ENCODE measurements at regions not wholly inside any gene's neighbourhood (a gene's known extent, or its start where the extent isn't known, plus 50 kb on each side); places are given as distances from the start of the nearest gene placed in this dataset.
"Not testable (repeated sequence)": the region's sequence is repeated elsewhere in the genome, so short reads cannot be mapped to it uniquely, and the experiment has no call there.

DNA sequence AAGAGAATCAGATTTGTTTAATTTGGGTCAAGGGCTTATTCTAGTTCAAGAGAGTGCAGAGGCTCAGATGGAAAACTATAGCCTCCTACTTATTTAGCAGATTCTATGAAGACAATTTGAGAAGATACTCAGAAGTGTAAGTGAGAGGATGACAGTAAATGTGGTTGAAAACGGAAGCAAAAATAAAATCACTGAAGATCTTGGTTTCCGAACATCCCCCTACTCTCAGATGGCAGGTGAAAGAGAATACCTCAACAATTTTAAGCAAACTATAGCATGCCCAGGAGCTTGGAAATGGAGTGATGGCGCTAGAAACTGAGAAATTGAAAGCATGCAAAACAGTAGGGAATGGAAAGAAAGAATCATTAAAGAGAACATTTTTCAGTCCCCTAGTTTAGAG lies 705.5 kb upstream of the CDH8 start:
- no peak for DNase-seq (ENCODE audit: low read depth)

DNA sequence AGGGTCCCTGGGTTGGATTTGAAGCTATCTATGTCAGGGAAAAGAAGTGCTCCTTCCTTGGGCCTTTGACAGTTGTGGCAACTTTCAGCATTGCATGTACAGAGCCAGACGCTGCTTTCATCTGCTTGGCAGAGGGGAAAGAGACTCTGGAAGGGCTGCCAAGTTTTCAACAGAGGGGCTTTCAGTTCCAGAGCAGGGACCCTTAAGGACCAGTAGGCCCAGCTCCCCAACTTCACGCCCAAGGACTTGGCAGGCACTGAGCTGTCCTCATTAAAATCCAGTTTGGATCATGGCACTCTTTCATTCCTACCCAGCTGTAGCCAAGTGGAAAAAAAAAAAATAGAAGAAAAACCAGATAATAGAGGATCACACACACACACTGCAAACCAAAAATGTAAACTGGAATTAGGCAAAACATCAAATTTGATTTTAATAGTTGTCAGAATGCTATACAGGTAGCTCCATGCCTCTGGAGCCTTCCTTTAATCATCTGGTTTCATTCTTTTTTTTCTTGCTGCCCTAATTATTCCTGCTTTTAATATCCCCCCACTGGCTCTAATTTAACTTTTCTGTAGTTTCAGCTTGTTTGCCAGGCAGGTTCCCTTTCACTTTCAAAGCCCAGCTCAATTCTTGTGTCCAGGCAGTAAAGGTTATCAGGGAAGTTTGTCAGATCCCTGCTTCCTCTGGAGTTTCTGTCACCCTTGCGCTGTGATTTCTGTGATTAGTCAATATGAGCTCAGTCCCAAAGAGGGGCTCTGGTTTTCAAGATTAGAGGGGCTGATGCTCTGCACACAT lies 702.6 kb upstream of the CDH8 start:
- no peak for DNase-seq (ENCODE audit: low read depth)

DNA sequence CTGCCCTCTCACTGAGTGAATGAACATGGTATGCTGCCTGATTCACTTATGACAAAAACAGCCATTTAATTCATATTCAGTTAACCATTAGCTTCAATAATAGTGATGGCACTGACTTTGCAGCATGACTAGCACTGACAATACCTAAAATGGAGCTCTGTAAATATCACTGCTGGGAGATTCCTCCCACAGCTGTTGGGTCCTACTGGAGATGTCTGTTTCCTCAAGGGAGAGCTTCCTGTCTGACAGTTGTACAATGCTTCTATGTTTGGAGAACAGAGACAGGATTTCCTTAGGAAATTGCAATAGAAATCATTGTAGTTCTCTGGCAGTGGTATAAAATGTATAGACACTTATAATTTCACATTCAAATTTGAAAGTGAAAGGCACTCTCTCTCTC lies 695.9 kb upstream of the CDH8 start:
- DNase-seq (ENCODE audit: low read depth): no peak

DNA sequence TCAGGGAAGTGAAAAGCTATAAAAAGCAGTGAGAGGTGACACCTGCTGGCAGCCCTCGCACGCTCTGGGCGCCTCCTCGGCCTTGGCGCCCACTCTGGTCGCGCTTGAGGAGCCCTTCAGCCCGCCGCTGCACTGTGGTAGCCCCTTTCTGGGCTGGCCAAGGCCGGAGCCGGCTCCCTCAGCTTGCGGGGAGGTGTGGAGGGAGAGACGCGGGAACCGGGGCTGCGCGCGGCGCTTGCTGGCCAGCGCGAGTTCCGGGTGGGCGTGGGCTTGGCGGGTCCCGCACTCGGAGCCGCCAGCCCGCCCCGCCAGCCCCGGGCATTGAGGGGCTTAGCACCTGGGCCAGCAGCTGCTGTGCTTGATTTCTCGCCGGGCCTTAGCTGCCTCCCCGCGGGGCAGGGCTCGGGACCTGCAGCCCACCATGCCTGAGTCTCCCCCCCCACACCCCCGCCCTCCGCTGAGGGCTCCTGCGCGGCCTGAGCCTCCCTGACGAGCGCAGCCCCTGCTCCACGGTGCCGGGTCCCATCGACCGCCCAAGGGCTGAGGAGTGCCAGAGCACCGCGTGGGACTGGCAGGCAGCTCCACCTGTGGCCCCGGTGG lies 688.5 kb upstream of the CDH8 start:
- not testable (repeated sequence) for DNase-seq (ENCODE audit: low read depth)

DNA sequence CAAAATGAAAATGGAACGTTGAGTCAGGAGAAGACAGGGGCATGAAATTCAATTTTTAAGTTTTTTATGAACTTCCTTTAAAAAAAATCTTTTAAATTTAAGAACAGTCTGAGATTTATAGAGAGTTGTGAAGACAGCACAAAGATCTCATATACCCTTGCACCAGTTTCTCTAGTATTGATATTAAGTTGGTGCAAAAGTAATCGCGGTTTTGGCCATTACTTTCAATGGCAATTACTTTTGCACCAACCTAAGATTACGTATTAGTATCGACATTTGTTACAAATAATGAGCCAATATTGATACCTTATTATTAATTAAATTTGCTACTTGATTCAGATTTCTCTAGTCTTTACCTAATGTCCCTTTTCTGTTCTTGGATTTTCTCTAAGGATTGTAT lies 684.4 kb upstream of the CDH8 start:
- no peak for DNase-seq (ENCODE audit: low read depth)

DNA sequence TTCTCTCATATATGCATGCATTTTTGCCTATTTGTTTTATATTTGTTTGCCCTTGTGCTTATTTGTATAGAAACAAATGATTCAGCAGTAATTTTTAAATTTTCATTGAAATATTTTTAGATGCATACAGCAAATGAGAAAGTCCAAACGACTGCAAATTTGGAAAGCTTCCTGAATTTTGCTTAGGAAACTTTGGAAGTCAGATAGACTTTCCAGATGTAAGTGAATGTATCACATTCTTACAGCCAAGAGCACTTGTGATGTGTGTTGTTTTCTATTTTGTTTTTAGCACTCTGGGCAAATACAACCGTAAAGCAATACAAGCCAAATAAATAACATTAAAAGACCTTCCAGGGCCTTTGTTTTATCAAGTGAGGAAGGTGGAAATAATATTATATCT lies 680.8 kb upstream of the CDH8 start:
- no peak for DNase-seq (ENCODE audit: low read depth)

DNA sequence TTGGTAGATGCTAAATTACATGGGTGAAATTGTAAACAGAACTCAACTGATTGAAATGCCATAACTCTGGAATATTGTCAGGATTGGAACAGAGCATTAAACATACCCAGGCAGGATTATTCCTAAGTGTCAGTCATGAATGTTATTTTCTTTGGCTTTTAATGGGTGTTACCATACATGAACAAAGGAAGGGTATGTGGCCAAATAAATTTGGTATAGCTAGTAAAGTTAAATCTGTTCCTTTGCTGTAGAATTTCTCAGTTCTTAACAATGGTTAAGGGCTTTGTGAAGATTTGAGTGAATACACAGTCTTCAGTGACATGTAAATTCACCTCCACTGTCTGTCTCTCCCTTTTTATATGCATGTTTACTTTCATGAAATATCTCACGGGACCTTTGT lies 679.5 kb upstream of the CDH8 start:
- no peak for DNase-seq (ENCODE audit: low read depth)

DNA sequence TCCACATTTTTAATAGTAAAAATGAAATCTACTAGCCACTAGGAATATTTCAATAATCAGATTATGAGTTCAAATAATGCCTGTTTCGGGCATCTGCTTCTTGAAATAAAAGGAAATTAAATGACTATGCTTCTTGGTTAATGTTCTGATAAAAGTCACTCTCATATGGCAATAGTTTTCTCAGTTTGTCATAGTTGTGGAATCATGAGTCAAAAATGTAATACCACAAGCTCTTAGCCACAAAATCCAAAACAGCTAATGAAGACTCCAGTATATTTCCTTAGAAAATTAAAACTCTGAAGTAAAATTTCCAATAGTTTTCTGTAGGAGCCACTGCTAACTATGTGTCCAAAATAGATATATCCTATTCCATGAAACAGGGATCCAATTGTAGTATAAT lies 676.3 kb upstream of the CDH8 start:
- DNase-seq (ENCODE audit: low read depth): no peak

DNA sequence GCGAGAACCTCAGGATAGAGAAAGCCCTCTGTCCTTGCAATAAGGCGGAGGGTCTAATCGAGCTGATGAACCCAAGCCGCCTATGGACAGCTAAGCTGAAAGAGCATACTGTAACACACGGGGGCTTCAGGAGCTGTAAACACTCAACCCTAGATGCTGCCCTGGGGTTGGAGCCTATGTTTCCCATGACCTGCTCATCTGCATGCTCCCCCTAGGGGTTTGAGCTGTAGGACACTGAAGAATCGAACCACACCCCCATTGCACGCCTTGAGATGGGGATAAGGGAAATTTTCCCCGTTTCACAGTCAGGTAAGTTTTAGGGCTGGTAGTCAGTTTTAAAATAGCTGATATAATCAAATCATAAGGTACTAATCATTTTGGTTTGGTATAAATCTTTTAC lies 675.6 kb upstream of the CDH8 start:
- DNase-seq (ENCODE audit: low read depth): no peak

DNA sequence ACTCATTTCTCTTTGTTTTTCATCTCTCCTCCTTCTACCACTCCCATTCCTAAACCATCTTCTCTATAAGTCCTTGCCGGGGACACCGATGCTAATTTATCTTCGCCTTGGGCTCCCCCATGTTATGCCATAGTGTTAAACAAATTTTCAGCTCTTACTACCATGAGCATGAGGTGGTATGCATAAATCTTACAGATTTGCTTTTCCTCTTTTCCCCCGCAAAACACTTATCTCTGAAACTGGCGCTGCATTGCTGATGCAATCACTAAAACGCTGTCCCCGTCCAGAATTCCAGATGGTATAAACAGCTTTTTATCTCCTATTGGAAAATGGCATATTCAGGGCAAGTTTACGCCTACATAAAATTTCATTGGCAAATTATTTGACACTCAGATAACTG lies 673.6 kb upstream of the CDH8 start:
- DNase-seq (ENCODE audit: low read depth): no peak

DNA sequence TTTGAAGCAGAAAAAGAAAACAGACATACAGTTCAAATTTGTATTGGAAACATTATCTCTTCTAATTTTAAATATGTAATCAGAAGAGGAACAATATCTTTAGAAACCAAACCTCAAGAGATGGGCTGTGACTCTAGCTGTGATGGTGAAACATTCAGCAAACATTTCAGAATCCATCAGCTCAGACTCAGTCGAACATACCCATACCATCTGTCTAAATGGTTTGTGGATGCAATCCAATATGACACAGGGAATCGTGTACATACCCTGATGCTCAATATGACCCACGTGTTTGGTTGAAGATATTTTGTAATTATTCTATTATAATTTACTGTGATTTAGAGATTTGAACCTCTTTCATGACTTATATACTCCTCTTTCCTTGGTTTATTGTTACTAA lies 665.2 kb upstream of the CDH8 start:
- DNase-seq (ENCODE audit: low read depth): no peak

DNA sequence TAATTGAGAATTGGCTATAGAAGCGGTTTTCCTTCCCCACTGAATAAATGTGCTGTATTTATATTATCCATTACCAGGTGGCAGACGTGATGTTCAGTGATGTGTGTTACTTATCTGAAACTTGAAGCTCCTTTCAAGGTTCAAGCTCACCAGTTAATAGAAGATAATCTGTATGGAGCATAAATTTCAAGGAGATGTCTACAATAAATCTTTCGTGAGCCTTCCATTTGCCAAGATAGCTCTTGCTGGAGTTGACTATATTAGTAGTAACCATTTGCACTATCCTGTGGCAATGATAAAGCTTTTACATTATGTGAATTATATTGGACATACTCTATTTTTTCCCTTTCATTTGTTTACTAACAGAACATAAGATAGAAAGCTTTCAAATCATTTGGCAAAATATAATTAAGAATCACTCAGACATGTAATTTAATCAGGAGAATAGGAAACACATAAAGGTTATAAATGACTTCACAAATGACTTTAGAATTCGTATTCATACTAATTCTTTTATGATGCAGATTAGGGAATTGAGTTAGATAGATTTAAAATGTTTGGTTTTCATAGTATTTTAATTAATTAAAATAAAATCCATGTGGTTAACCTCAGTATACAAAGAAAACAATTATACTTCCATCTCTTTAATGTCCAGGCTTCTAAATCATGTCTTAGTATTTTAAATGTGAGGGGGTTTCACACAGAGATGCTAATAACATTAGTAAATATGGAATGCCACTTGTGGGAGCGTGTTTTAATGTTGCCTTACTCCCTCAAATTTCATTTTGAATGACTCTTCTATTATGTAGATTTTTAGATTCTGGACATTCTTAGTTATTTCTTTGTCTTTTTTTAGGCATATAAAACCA lies 664.4 kb upstream of the CDH8 start:
- no peak for DNase-seq (ENCODE audit: low read depth)

DNA sequence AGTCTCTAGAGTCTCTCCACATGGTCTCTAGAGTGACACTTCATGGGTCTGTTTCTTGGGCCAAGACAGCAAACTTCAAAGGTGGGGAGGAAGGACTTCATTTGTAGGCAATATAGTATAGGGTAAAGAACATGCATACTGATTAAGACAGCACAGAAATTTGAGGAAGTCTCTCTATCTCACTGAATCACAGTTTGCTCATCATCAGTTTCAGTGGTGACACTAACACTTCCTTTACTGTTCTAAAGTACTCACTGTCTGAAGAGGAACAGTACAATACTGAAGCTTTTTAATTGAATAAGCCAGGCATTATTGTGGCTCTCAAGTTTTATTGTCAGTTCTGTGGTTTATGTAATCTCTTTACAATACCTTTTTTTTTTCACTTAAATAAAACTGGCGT lies 656.4 kb upstream of the CDH8 start:
- no peak for DNase-seq (ENCODE audit: low read depth)

DNA sequence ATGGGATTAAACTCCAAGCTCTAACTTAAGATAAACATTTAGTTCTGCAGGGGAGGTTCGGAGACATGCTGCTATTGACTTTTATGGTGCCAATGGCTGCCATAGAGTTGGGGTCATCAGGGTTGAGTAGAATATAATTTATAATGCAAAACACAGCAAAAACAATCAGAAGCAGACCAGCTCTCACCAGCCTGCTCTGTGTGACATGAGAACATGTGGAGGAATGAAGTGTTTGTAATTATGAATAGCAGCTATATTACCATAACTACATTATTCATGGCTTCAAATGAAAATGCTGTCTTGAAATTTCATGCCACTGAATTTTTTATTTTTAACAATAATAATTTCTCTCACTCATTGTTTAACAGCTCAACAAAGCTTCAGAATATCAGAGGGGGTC lies 645.6 kb upstream of the CDH8 start:
- no peak for DNase-seq (ENCODE audit: low read depth)

DNA sequence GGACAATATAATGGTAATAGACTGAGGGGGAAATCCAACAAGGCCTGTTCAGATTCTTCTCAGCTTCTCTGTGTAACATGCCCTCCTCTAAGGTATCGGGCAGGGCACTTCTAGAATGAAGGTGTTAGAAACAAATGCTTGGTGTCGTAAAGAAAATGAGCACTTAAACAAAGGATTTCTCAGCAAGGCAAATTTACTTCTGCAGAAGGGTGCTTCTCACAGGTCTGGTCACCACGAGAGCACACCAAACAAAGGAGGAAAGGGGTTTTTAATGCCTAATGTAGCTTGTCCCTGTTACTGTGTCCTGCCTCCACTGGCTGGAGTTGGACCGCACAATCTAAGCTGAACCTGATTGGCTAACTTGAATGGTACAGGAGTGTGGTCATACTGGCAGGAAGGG lies 642.6 kb upstream of the CDH8 start:
- DNase-seq (ENCODE audit: low read depth): no peak

DNA sequence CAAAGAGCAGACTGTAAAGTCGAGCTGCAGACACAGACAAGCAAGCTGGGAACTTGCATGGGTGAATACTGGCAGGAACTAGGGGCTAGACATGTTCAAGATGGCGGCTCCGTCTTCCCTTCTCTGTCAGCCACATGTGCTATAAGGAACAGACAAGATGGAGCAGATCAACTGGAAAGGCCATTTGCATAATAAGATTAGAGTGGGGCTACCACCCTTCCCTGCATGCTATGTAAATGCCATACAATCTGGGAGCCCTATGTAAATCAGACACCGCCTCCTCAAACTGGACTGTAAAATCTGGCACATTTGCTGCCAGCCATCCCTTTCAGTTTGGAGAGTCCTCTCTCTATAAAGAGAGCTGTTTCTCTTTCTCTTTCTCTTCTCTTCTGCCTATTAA lies 640.1 kb upstream of the CDH8 start:
- DNase-seq (ENCODE audit: low read depth): no peak

DNA sequence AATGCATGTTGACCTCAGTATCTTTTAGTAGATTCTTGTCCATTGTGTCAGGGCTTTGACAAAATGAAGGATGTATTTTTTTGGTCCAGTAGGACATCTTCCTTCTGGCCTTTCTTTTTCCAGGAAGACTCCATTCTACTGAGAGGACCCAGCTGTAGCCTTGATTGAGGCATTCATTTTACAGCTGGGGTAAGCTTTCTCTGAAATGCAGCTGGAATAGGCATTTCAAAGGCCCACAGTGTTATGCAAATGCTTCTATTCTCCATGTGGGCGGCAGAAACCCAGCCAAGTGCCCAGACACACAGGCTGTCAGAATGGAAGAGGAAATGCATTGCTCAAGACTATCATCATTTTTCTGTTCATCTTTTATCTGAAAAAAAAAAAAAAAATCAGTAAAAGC lies 629.0 kb upstream of the CDH8 start:
- no peak for DNase-seq (ENCODE audit: low read depth)

DNA sequence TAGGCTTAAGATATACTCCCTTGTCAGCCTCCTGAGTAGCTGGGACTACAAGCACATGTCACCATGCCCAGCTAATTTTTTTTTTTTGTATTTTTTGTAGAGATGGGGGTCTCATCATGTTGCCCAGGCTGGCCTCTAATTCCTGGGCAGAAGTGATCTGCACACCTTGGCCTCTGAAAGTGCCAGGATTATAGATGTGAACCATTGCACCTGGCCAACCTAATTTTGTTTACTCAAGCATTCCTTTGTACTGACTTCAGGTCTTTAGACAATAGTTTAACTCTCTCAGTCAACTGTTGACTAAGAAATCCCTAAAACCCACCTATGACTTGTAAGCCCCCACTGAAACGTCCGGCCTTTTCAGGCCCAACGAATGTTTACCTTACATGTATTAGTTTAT lies 628.3 kb upstream of the CDH8 start:
- no peak for DNase-seq (ENCODE audit: low read depth)

DNA sequence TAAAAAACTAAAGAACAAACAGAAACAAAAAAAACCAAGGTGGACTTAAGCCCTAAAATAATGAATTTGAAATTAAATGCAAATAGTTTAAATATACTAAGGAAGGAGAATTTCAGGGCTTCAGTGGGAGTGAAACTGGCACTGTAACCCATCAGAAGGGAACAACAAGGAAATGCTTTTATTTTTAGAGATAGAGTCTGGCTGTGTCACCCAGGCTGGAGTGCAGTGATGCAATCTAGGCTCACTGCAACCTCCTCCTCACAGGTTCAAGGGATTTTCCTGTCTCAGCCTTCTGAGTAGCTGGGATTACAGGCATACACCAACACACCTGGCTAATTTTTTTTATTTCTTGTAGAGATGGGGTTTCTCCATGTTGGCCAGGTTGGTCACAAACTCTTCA lies 625.2 kb upstream of the CDH8 start:
- no peak for DNase-seq (ENCODE audit: low read depth)

DNA sequence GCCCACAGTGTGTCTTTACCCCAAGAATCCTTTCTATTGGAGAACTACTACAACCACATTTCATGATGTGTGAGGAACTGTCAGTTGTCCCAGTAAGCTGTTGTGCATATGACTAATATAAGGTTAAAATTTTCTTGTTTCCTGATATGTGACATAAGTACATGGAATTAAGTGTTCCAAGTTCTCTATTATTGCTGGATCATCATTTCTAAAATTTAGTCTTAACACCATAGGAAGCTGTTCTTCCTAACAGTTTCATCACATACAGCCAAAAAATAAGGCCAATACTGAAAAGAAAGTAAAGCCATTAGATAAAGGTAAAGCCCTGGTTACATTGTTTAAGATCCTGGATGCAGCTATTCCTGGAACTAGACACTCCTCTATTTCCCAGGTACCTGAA lies 620.9 kb upstream of the CDH8 start:
- no peak for DNase-seq (ENCODE audit: low read depth)

DNA sequence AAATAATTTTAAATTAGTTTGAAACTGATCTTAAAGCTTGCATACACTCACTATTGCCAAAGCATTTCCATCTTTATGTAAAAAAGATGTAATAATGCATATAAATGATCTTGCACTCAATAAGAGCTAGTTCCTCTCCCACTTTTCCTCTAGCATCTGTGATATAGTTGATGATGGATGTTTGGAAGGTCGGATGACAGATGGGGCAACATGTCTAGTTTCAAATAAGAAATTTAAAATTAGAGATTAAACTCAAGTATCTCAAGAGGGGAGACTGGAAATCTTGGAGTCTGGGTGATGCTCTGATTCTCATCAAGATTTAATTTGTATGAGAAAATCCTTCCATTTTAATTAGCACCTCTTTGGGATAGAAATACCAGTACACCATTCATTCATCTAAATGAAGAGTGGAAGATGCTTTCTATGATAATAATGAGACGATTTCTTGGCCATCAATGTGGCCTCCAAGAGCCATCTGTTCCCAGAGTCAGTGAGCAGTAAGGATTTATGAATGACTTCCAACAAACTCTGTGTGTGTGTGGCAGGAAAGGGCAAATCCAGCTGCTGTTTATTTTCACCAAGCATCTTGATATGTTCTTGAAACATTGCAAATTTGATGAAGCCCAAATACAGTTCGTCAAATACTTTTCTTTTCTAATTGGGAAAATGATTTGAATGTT lies 616.3 kb upstream of the CDH8 start:
- DNase-seq (ENCODE audit: low read depth): no peak

DNA sequence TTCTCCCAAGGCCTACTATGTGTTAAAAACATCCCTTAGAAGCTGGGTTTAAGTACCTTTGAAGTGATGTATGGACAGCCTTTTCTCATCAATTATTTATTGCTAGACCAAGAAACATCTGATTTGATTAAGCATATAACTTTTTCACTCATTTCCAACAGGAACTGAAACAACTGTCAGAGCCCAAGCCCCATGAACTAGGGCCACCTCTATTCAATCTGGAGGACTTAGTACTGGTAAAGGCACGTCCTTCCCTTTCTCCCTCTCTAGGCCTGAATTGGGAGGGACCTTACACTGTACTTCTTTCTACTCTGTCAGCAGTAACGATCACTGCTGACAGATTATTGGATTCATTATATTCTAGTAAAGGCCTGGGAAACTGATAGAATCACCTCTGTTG lies 612.0 kb upstream of the CDH8 start:
- DNase-seq (ENCODE audit: low read depth): no peak
